ENCODE measurements at regions not wholly inside any gene's neighbourhood (a gene's known extent, or its start where the extent isn't known, plus 50 kb on each side); places are given as distances from the start of the nearest gene placed in this dataset.
"Not testable (repeated sequence)": the region's sequence is repeated elsewhere in the genome, so short reads cannot be mapped to it uniquely, and the experiment has no call there.

GRCh38 chr2:48048476-48049171 lies 142.3 kb upstream of the FBXO11 start:
- Histone ChIP-seq H3K4me3 (no peak overlapping the region), H3K9me3 (no peaks in the 10 kb centered on the region), H3K36me3 (no peaks in the 10 kb centered on the region), H3K27me3 (no peaks in the 10 kb centered on the region), H3K4me1 (ENCODE audit: insufficient read depth) (no peaks in the 10 kb centered on the region), H3K27ac (no peak overlapping the region)
- DNase-seq = no peak
- 58 to 59% (median 59%) methylated on average over 3 of the region's 3 CpGs for WGBS, 3 donors
- intact Hi-C loops (cut with DNase I) = no loop called here
- TF ChIP-seq CTCF (IDR thresholded peaks at IDR 0.05) = no peak
- no peak for TF ChIP-seq POLR2A (IDR thresholded peaks at IDR 0.05)
- TF ChIP-seq EP300 (IDR thresholded peaks at IDR 0.05) = no peak

GRCh38 chr2:48049371-48049770 lies 143.1 kb upstream of the FBXO11 start:
- Histone ChIP-seq H3K4me3 (no peak overlapping the region), H3K4me1 (ENCODE audit: insufficient read depth) (no peaks in the 10 kb centered on the region), H3K27me3 (no peaks in the 10 kb centered on the region), H3K9me3 (no peaks in the 10 kb centered on the region), H3K27ac (no peak overlapping the region), H3K36me3 (no peaks in the 10 kb centered on the region)
- WGBS, 3 donors = 77 to 85% (median 80%) methylated on average over 2 of the region's 2 CpGs
- no peak for DNase-seq
- TF ChIP-seq POLR2A (IDR thresholded peaks at IDR 0.05) (no peak), CTCF (IDR thresholded peaks at IDR 0.05) (no peak), EP300 (IDR thresholded peaks at IDR 0.05) (no peak)
- intact Hi-C loops (cut with DNase I) = no loop called here

- WGBS, 3 donors = 80 to 84% (median 82%) methylated on average over 5 of the region's 5 CpGs
These were observed 144.4 kb upstream of the FBXO11 start for GRCh38 chr2:48050711-48051110.

DNA sequence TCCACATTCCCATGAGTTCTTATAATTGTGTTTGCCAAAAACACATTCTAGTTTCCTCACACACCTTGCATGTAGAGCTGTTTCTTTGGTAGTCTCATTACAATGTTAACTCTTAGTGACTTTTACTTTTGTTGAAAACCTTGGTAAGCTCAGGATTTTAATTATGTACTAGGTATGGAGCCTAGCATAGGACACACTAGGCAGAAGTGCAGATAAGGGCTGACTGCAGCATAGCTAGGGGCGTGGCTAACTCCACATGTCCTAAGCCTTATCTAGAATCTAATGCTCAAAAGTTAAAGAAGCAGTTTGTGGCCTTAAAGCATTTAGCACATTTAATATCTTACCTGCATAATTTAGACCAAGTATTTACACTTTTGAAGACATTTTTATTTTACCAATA lies 153.7 kb upstream of the FBXO11 start:
- no peak overlapping the region for H3K27ac ChIP-seq
- no peaks in the 10 kb centered on the region for H3K27me3 ChIP-seq
- H3K9me3 ChIP-seq = no peaks in the 10 kb centered on the region
- DNase-seq = no peak
- H3K36me3 ChIP-seq = no peaks in the 10 kb centered on the region
- 63 to 82% (median 70%) methylated on average over 1 of the region's 1 CpG for WGBS, 3 donors
- TF ChIP-seq EP300 (IDR thresholded peaks at IDR 0.05) (no peak), CTCF (IDR thresholded peaks at IDR 0.05) (no peak), POLR2A (IDR thresholded peaks at IDR 0.05) (no peak)
- no peak overlapping the region for H3K4me3 ChIP-seq
- intact Hi-C loops (cut with DNase I) = no loop called here
- H3K4me1 ChIP-seq (ENCODE audit: insufficient read depth) = no peaks in the 10 kb centered on the region

More at GRCh38 chr2:48050711-48051110, 144.4 kb upstream of the FBXO11 start:
- TF ChIP-seq POLR2A (IDR thresholded peaks at IDR 0.05) (no peak), CTCF (IDR thresholded peaks at IDR 0.05) (no peak), EP300 (IDR thresholded peaks at IDR 0.05) (no peak)
- intact Hi-C loops (cut with DNase I) = no loop called here
- Histone ChIP-seq H3K27ac (no peak overlapping the region), H3K27me3 (no peaks in the 10 kb centered on the region), H3K9me3 (no peaks in the 10 kb centered on the region), H3K36me3 (no peaks in the 10 kb centered on the region), H3K4me1 (ENCODE audit: insufficient read depth) (no peaks in the 10 kb centered on the region), H3K4me3 (no peak overlapping the region)
- DNase-seq = no peak

DNA sequence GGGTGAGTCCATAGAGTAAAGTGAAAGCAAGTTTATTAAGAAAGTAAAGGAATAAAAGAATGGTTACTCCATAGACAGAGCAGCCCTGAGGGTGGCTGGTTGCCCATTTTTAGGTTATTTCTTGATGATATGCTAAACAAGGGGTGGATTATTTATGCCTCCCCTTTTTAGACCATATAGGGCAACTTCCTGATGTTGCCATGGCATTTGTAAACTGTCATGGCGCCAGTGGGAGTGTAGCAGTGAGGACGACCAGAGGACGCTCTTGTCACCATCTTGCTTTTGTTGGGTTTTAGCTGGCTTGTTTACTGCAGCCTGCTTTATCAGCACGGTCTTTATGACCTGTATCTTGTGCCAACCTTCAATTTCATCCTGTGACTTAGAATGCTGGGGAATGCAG lies 155.4 kb upstream of the FBXO11 start:
- intact Hi-C loops (cut with DNase I); H3K9me3 ChIP-seq; DNase-seq; H3K4me3 ChIP-seq; H3K4me1 ChIP-seq (ENCODE audit: insufficient read depth); H3K36me3 ChIP-seq; H3K27ac ChIP-seq; H3K27me3 ChIP-seq: not testable (repeated sequence)
- 75 to 85% (median 81%) methylated on average over 4 of the region's 4 CpGs for WGBS, 3 donors

All from ovary (tissue), 7 donors.